D721Med (cell line): ENCODE measurements at regions not wholly inside any gene's neighbourhood (a gene's known extent, or its start where the extent isn't known, plus 50 kb on each side); places are given as distances from the start of the nearest gene placed in this dataset.

Experiments
- DNase-seq: peaks from one replicate; pipeline ENCODE4 v3.0.0; 2011; ENCODE audit warnings: low spot score; ENCODE audit not compliant: insufficient read length
- FAIRE-seq: peaks from 2 replicates; lab custom pipeline; 2011; peaks lifted over from hg19 to GRCh38; lab: Jason Lieb, UNC
- CTCF ChIP-seq: IDR thresholded peaks from 2 replicates; pipeline ENCODE4 v1.5.1; 2012; ENCODE audit warnings: mild to moderate bottlenecking, control low read depth; ENCODE audit not compliant: insufficient read depth; ENCODE audit errors: missing control alignments

GRCh38 chr5:4797445-4797844 lies 342.7 kb upstream of the ADAMTS16 start:
- DNase-seq (no peak), FAIRE-seq (no peak)
- TF ChIP-seq CTCF: no peak

GRCh38 chr5:4802044-4802443 lies 338.1 kb upstream of the ADAMTS16 start:
- TF ChIP-seq CTCF: no peak
- FAIRE-seq: no peak
- no peak for DNase-seq

GRCh38 chr5:4804691-4805360 lies 335.3 kb upstream of the ADAMTS16 start:
- peak; percentile 48 for FAIRE-seq
- DNase-seq: no peak
- no peak for TF ChIP-seq CTCF

GRCh38 chr5:4815002-4815401 lies 325.1 kb upstream of the ADAMTS16 start:
- TF ChIP-seq CTCF: no peak
- DNase-seq (no peak), FAIRE-seq (no peak)

- FAIRE-seq (no peak), DNase-seq (no peak)
- TF ChIP-seq CTCF: no peak
Observed at GRCh38 chr5:4817767-4818166, 322.4 kb upstream of the ADAMTS16 start.

- TF ChIP-seq CTCF: no peak
- DNase-seq (no peak), FAIRE-seq (no peak)
Observed at GRCh38 chr5:4831325-4831724, 308.8 kb upstream of the ADAMTS16 start.

- no peak for TF ChIP-seq CTCF
- no peak for DNase-seq
- FAIRE-seq: no peak
Observed at GRCh38 chr5:4832471-4832870, 307.7 kb upstream of the ADAMTS16 start.
